ENCODE measurements at regions not wholly inside any gene's neighbourhood (a gene's known extent, or its start where the extent isn't known, plus 50 kb on each side); places are given as distances from the start of the nearest gene placed in this dataset.

- no peak overlapping the region for H3K4me2 ChIP-seq (ENCODE audit: low read length)
- no peaks in the 10 kb centered on the region for H3K9me3 ChIP-seq (ENCODE audit: low read length)
- intact Hi-C loops (cut with micrococcal nuclease; ENCODE audit: unreplicated experiment), result no loop called here
- H3K4me1 ChIP-seq (ENCODE audit: insufficient read depth, low read length, poor library complexity, severe bottlenecking), result no peaks in the 10 kb centered on the region
- ChIA-PET CTCF (ENCODE audit: unreplicated experiment) (no interaction called here), POLR2A (interaction anchor here (0.6 to 0.7 kb wide), 2 partner anchors 685 to 867 kb away, joined by 3 to 7 read pairs; no protein-coding TSS in a partner anchor)
- no peaks in the 10 kb centered on the region for H3K36me3 ChIP-seq (ENCODE audit: insufficient read depth, low read length)
- no peak for TF ChIP-seq EZH2phosphoT487 (IDR thresholded peaks at IDR 0.05; ENCODE audit: borderline replicate concordance, low read depth, low read length)
- TF ChIP-seq CTCF (conservative IDR thresholded peaks at IDR 0.05; ENCODE audit: low read length), result no peak
- H3K9me2 ChIP-seq (ENCODE audit: insufficient read depth, low read length), result no peaks in the 10 kb centered on the region
- H2AFZ ChIP-seq (ENCODE audit: low read length), result no peak overlapping the region
- H3K79me2 ChIP-seq (ENCODE audit: insufficient read depth, low read depth, low read length), result no peaks in the 10 kb centered on the region
- H4K20me1 ChIP-seq (ENCODE audit: insufficient read depth, low read length), result no peaks in the 10 kb centered on the region; the same call in 1 of the 2 replicates
- no TSS peak for BruUV-seq (replicated peaks)
- no peak for DNase-seq (ENCODE audit: low spot score)
- no peak overlapping the region for H3K27ac ChIP-seq (ENCODE audit: low read depth, low read length, poor library complexity, severe bottlenecking)
- no peak overlapping the region for H3K4me3 ChIP-seq (ENCODE audit: low read depth, low read length, poor library complexity, severe bottlenecking)
Measured at GRCh38 chr6:74103417-74103816, 407.4 kb downstream of the CD109 start.

GRCh38 chr6:74100719-74101287 lies 404.8 kb downstream of the CD109 start:
- Histone ChIP-seq H2AFZ (ENCODE audit: low read length) (no peak overlapping the region), H3K4me2 (ENCODE audit: low read length) (no peak overlapping the region), H3K4me3 (ENCODE audit: low read depth, low read length, poor library complexity, severe bottlenecking) (no peak overlapping the region), H4K20me1 (ENCODE audit: insufficient read depth, low read length) (no peaks in the 10 kb centered on the region; the same call in 1 of the 2 replicates), H3K9me2 (ENCODE audit: insufficient read depth, low read length) (no peaks in the 10 kb centered on the region), H3K27ac (ENCODE audit: low read depth, low read length, poor library complexity, severe bottlenecking) (no peak overlapping the region), H3K36me3 (ENCODE audit: insufficient read depth, low read length) (no peaks in the 10 kb centered on the region), H3K79me2 (ENCODE audit: insufficient read depth, low read depth, low read length) (no peaks in the 10 kb centered on the region), H3K4me1 (ENCODE audit: insufficient read depth, low read length, poor library complexity, severe bottlenecking) (no peaks in the 10 kb centered on the region), H3K9me3 (ENCODE audit: low read length) (no peaks in the 10 kb centered on the region)
- ChIA-PET POLR2A (interaction anchor here (0.6 to 0.9 kb wide), 2 partner anchors 11 to 413 kb away, joined by 3 to 5 read pairs; no protein-coding TSS in a partner anchor), CTCF (ENCODE audit: unreplicated experiment) (no interaction called here)
- DNase-seq (ENCODE audit: low spot score), result no peak
- TF ChIP-seq CTCF (conservative IDR thresholded peaks at IDR 0.05; ENCODE audit: low read length) (no peak), EZH2phosphoT487 (IDR thresholded peaks at IDR 0.05; ENCODE audit: borderline replicate concordance, low read depth, low read length) (no peak)
- BruUV-seq (replicated peaks), result no TSS peak
- intact Hi-C loops (cut with micrococcal nuclease; ENCODE audit: unreplicated experiment), result no loop called here

- Histone ChIP-seq H2AFZ (ENCODE audit: low read length) (no peak overlapping the region), H3K4me3 (ENCODE audit: low read depth, low read length, poor library complexity, severe bottlenecking) (no peak overlapping the region), H3K27ac (ENCODE audit: low read depth, low read length, poor library complexity, severe bottlenecking) (no peak overlapping the region), H3K9me2 (ENCODE audit: insufficient read depth, low read length) (no peaks in the 10 kb centered on the region), H3K79me2 (ENCODE audit: insufficient read depth, low read depth, low read length) (no peaks in the 10 kb centered on the region), H3K9me3 (ENCODE audit: low read length) (no peaks in the 10 kb centered on the region), H4K20me1 (ENCODE audit: insufficient read depth, low read length) (no peaks in the 10 kb centered on the region), H3K4me1 (ENCODE audit: insufficient read depth, low read length, poor library complexity, severe bottlenecking) (no peaks in the 10 kb centered on the region), H3K36me3 (ENCODE audit: insufficient read depth, low read length) (no peaks in the 10 kb centered on the region), H3K4me2 (ENCODE audit: low read length) (no peak overlapping the region)
- ChIA-PET POLR2A (interaction anchor here (1.1 kb wide), 1 partner anchor 10 kb away, joined by 4 read pairs; no protein-coding TSS in a partner anchor), CTCF (ENCODE audit: unreplicated experiment) (no interaction called here)
- BruUV-seq (replicated peaks), result no TSS peak
- intact Hi-C loops (cut with micrococcal nuclease; ENCODE audit: unreplicated experiment), result no loop called here
- no peak for TF ChIP-seq CTCF (conservative IDR thresholded peaks at IDR 0.05; ENCODE audit: low read length)
- no peak for TF ChIP-seq EZH2phosphoT487 (IDR thresholded peaks at IDR 0.05; ENCODE audit: borderline replicate concordance, low read depth, low read length)
- no peak for DNase-seq (ENCODE audit: low spot score)
Measured at GRCh38 chr6:74096329-74096728, 400.3 kb downstream of the CD109 start.
